ENCODE measurements at regions not wholly inside any gene's neighbourhood (a gene's known extent, or its start where the extent isn't known, plus 50 kb on each side); places are given as distances from the start of the nearest gene placed in this dataset.

GRCh38 chrX:5648941-5649568, 579.6 kb downstream of the NLGN4X start:
- no peak for TF ChIP-seq CTCF (IDR thresholded peaks at IDR 0.05; ENCODE audit: insufficient read depth, low read depth, low read length)
- no peak for TF ChIP-seq EZH2 (IDR thresholded peaks at IDR 0.05; ENCODE audit: insufficient read depth, low read length)

Data from astrocyte (in vitro differentiated cells and primary cell).